ENCODE measurements at regions not wholly inside any gene's neighbourhood (a gene's known extent, or its start where the extent isn't known, plus 50 kb on each side); places are given as distances from the start of the nearest gene placed in this dataset.

- no peak for TF ChIP-seq POLR2A (IDR thresholded peaks at IDR 0.05)
- TF ChIP-seq, protein P1, sequence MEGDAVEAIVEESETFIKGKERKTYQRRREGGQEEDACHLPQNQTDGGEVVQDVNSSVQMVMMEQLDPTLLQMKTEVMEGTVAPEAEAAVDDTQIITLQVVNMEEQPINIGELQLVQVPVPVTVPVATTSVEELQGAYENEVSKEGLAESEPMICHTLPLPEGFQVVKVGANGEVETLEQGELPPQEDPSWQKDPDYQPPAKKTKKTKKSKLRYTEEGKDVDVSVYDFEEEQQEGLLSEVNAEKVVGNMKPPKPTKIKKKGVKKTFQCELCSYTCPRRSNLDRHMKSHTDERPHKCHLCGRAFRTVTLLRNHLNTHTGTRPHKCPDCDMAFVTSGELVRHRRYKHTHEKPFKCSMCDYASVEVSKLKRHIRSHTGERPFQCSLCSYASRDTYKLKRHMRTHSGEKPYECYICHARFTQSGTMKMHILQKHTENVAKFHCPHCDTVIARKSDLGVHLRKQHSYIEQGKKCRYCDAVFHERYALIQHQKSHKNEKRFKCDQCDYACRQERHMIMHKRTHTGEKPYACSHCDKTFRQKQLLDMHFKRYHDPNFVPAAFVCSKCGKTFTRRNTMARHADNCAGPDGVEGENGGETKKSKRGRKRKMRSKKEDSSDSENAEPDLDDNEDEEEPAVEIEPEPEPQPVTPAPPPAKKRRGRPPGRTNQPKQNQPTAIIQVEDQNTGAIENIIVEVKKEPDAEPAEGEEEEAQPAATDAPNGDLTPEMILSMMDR (IDR thresholded peaks at IDR 0.05), result no peak
Measured at GRCh38 chr21:18174370-18174769, 70.3 kb upstream of the CHODL start.

Data from lower leg skin (tissue), 3 donors.